Neural cell (in vitro differentiated cells): ENCODE measurements at regions not wholly inside any gene's neighbourhood (a gene's known extent, or its start where the extent isn't known, plus 50 kb on each side); places are given as distances from the start of the nearest gene placed in this dataset.

Experiments used
- H2AFZ ChIP-seq: fragments of 200-600, 300-800 bp; sonication (generic), shearing (Covaris generic); 2 replicates; pipeline ENCODE4 v1.6.0; 2014; ENCODE audit warnings: low read depth, mild to moderate bottlenecking, antibody characterized with exemption, low read length, moderate library complexity
- H3F3A ChIP-seq: fragments of 200-600 bp; shearing (Covaris generic); 2 replicates; pipeline ENCODE4 v1.6.1; 2016; ENCODE audit warnings: mild to moderate bottlenecking, moderate library complexity, mixed read lengths, antibody characterized with exemption, low read length; ENCODE audit not compliant: insufficient read depth, poor library complexity, severe bottlenecking
- H3K27ac ChIP-seq: fragments of 200-600, 300-800 bp; sonication (generic), shearing (Covaris generic); 2 replicates; pipeline ENCODE4 v1.5.1; 2014; ENCODE audit warnings: mild to moderate bottlenecking, low read length, moderate library complexity
- H3K27me3 ChIP-seq: fragments of 300-800, 200-600 bp; sonication (generic), shearing (Covaris generic); 2 replicates; pipeline ENCODE4 v1.6.0; 2014; ENCODE audit warnings: mild to moderate bottlenecking, low read depth, low read length, moderate library complexity; ENCODE audit not compliant: insufficient read depth
- H3K36me3 ChIP-seq: fragments of 300-800, 200-600 bp; sonication (generic), shearing (Covaris generic); 2 replicates; pipeline ENCODE4 v1.5.1; 2014; ENCODE audit warnings: mild to moderate bottlenecking, antibody characterized with exemption, low read length, moderate library complexity; ENCODE audit not compliant: insufficient read depth
- H3K4me2 ChIP-seq: fragments of 300-800, 200-600 bp; sonication (generic), shearing (Covaris generic); 2 replicates; pipeline ENCODE4 v1.6.0; 2014; ENCODE audit warnings: mild to moderate bottlenecking, low read length
- H3K4me3 ChIP-seq: fragments of 300-800, 200-600 bp; sonication (generic), shearing (Covaris generic); 2 replicates; pipeline ENCODE4 v1.5.1; 2014; ENCODE audit warnings: mild to moderate bottlenecking, low read length, moderate library complexity
- H3K79me2 ChIP-seq: fragments of 200-600 bp; shearing (Covaris generic); replicated peaks from 2 replicates; pipeline ENCODE4 v1.6.0; 2014; ENCODE audit warnings: mild to moderate bottlenecking, low read length, moderate library complexity; ENCODE audit not compliant: insufficient read depth
- H3K9ac ChIP-seq: fragments of 300-800, 200-600 bp; sonication (generic), shearing (Covaris generic); 2 replicates; pipeline ENCODE4 v1.6.1; 2016; ENCODE audit warnings: mild to moderate bottlenecking, low read length, mixed read lengths
- H3K9me2 ChIP-seq: fragments of 200-600 bp; shearing (Covaris generic); 2 replicates; pipeline ENCODE4 v1.6.1; 2016; ENCODE audit warnings: mild to moderate bottlenecking, low read length, mixed read lengths; ENCODE audit not compliant: insufficient read depth
- H3K9me3 ChIP-seq: fragments of 200-600, 300-800 bp; sonication (generic), shearing (Covaris generic); 2 replicates; pipeline ENCODE4 v1.6.1; 2016; ENCODE audit warnings: mild to moderate bottlenecking, mixed run types, low read length, moderate library complexity, mixed read lengths
- H4K20me1 ChIP-seq: fragments of 200-600 bp; shearing (Covaris generic); 2 replicates; pipeline ENCODE4 v1.6.1; 2016; ENCODE audit warnings: mild to moderate bottlenecking, mixed run types; ENCODE audit not compliant: insufficient read depth
- EP300 ChIP-seq: fragments of 450-650 bp; conservative IDR thresholded peaks from 2 replicates; pipeline ENCODE4 v1.6.1; 2014; ENCODE audit warnings: antibody characterized with exemption, mild to moderate bottlenecking, moderate library complexity; ENCODE audit not compliant: poor library complexity, severe bottlenecking
- EZH2 ChIP-seq: fragments of 200-600, 300-800 bp; shearing (Covaris generic), sonication (generic); IDR thresholded peaks from 2 replicates; pipeline ENCODE4 v1.6.1; 2014; ENCODE audit warnings: antibody characterized with exemption, low read length, borderline replicate concordance, mild to moderate bottlenecking; ENCODE audit not compliant: insufficient read depth, poor library complexity, severe bottlenecking
- MXI1 ChIP-seq: fragments of 450-650 bp; conservative IDR thresholded peaks from 2 replicates; pipeline ENCODE4 v1.6.1; 2014; ENCODE audit warnings: antibody characterized with exemption, mild to moderate bottlenecking; ENCODE audit not compliant: poor library complexity, severe bottlenecking
- POLR2AphosphoS5 ChIP-seq: IDR thresholded peaks from 2 replicates; pipeline ENCODE4 v1.6.1; 2012
- RAD21 ChIP-seq: fragments of 450-650 bp; conservative IDR thresholded peaks from 2 replicates; pipeline ENCODE4 v1.6.1; 2014; ENCODE audit warnings: antibody characterized with exemption, mild to moderate bottlenecking, moderate library complexity
- SMC3 ChIP-seq: fragments of 450-650 bp; conservative IDR thresholded peaks from 2 replicates; pipeline ENCODE4 v1.6.1; 2014; ENCODE audit warnings: antibody characterized with exemption, mild to moderate bottlenecking, moderate library complexity; ENCODE audit not compliant: poor library complexity
- TAF1 ChIP-seq: IDR thresholded peaks from 2 replicates; pipeline ENCODE4 v1.6.1; 2012; ENCODE audit warnings: low read depth
- TF ChIP-seq, protein P1 (sequence below): fragments of 450-650 bp; IDR thresholded peaks from 2 replicates; pipeline ENCODE4 v1.5.1; 2014; ENCODE audit warnings: antibody characterized with exemption, mild to moderate bottlenecking, moderate library complexity; ENCODE audit not compliant: poor library complexity, severe bottlenecking
- TF ChIP-seq, protein P2 (sequence below): IDR thresholded peaks from 2 replicates; pipeline ENCODE4 v1.6.1; 2012; ENCODE audit warnings: borderline replicate concordance

- H3K9ac ChIP-seq, result no peak overlapping the region
- no peaks in the 10 kb centered on the region for H3F3A ChIP-seq
- no peaks in the 10 kb centered on the region for H3K79me2 ChIP-seq
- H3K4me3 ChIP-seq, result no peak overlapping the region
- no peaks in the 10 kb centered on the region for H3K27me3 ChIP-seq
- H3K4me2 ChIP-seq, result no peak overlapping the region
- H3K36me3 ChIP-seq, result no peaks in the 10 kb centered on the region
- TF ChIP-seq, protein P1, sequence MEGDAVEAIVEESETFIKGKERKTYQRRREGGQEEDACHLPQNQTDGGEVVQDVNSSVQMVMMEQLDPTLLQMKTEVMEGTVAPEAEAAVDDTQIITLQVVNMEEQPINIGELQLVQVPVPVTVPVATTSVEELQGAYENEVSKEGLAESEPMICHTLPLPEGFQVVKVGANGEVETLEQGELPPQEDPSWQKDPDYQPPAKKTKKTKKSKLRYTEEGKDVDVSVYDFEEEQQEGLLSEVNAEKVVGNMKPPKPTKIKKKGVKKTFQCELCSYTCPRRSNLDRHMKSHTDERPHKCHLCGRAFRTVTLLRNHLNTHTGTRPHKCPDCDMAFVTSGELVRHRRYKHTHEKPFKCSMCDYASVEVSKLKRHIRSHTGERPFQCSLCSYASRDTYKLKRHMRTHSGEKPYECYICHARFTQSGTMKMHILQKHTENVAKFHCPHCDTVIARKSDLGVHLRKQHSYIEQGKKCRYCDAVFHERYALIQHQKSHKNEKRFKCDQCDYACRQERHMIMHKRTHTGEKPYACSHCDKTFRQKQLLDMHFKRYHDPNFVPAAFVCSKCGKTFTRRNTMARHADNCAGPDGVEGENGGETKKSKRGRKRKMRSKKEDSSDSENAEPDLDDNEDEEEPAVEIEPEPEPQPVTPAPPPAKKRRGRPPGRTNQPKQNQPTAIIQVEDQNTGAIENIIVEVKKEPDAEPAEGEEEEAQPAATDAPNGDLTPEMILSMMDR, result no peak
- TF ChIP-seq EP300, result no peak
- no peaks in the 10 kb centered on the region for H3K9me3 ChIP-seq
- no peak overlapping the region for H3K27ac ChIP-seq
- no peak overlapping the region for H2AFZ ChIP-seq
- H3K9me2 ChIP-seq, result no peaks in the 10 kb centered on the region
- H4K20me1 ChIP-seq, result no peaks in the 10 kb centered on the region
These were observed 500.3 kb upstream of the ADGRB3 start for GRCh38 chr6:68134796-68135195.

DNA sequence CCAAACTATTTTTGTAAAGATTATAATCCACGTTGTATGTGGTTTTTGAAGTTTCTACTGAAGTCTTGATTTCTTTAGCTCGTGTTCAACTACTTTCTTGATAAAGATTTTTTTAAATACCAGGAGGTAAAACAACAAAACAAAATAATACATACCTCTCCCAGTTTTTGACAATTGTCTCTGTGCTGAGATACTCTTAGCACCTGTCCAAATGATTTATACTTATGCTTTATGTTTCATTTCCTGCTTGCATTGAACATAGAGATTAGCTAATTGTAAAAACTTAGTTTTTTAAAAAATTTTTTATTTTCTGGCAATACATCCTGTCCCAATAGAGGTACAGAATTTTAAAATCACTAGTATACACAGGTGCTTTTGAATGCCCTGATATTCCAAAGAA is 506.9 kb upstream of the ADGRB3 start:
- Histone ChIP-seq H3K9me2 (no peaks in the 10 kb centered on the region), H3F3A (no peaks in the 10 kb centered on the region), H3K27ac (no peak overlapping the region), H3K36me3 (no peaks in the 10 kb centered on the region), H4K20me1 (no peaks in the 10 kb centered on the region), H3K9ac (no peak overlapping the region), H3K4me2 (no peak overlapping the region), H2AFZ (no peak overlapping the region), H3K27me3 (no peaks in the 10 kb centered on the region), H3K79me2 (no peaks in the 10 kb centered on the region), H3K9me3 (no peaks in the 10 kb centered on the region), H3K4me3 (no peak overlapping the region)
- TF ChIP-seq RAD21 (no peak), EP300 (no peak), TAF1 (no peak), SMC3 (no peak), EZH2 (no peak), MXI1 (no peak), POLR2AphosphoS5 (no peak)
- TF ChIP-seq, protein P2, sequence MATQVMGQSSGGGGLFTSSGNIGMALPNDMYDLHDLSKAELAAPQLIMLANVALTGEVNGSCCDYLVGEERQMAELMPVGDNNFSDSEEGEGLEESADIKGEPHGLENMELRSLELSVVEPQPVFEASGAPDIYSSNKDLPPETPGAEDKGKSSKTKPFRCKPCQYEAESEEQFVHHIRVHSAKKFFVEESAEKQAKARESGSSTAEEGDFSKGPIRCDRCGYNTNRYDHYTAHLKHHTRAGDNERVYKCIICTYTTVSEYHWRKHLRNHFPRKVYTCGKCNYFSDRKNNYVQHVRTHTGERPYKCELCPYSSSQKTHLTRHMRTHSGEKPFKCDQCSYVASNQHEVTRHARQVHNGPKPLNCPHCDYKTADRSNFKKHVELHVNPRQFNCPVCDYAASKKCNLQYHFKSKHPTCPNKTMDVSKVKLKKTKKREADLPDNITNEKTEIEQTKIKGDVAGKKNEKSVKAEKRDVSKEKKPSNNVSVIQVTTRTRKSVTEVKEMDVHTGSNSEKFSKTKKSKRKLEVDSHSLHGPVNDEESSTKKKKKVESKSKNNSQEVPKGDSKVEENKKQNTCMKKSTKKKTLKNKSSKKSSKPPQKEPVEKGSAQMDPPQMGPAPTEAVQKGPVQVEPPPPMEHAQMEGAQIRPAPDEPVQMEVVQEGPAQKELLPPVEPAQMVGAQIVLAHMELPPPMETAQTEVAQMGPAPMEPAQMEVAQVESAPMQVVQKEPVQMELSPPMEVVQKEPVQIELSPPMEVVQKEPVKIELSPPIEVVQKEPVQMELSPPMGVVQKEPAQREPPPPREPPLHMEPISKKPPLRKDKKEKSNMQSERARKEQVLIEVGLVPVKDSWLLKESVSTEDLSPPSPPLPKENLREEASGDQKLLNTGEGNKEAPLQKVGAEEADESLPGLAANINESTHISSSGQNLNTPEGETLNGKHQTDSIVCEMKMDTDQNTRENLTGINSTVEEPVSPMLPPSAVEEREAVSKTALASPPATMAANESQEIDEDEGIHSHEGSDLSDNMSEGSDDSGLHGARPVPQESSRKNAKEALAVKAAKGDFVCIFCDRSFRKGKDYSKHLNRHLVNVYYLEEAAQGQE, result no peak
- TF ChIP-seq, protein P1, result no peak
